GM12878 (cell line): ENCODE measurements at regions not wholly inside any gene's neighbourhood (a gene's known extent, or its start where the extent isn't known, plus 50 kb on each side); places are given as distances from the start of the nearest gene placed in this dataset.

Experiments used
- ATAC-seq: fragments of 200-7000 bp; cut with Tn5 transposase; 3 replicates; pipeline ENCODE4 v1.9.1; 2020; ENCODE audit warnings: mild to moderate bottlenecking, moderate library complexity
- BruUV-seq: library from RNA; stranded (reverse); fragments of 400-500 nt; replicated peaks from 2 replicates; lab custom pipeline; 2021; lab: Mats Ljungman, UMichigan
- CTCF ChIA-PET: fragments of 300-600 bp; sonication (Branson Sonifier 250); formaldehyde crosslinking; extraction: SDS; loops from one replicate; lab custom pipeline; 2021; ENCODE audit warnings: inconsistent platforms; lab: Yijun Ruan, JAX
- POLR2A ChIA-PET: fragments of 350-600 bp; formaldehyde crosslinking; extraction: SDS; loops from one replicate; lab custom pipeline; 2021; ENCODE audit warnings: inconsistent platforms; lab: Charles Lee
- RAD21 ChIA-PET: fragments of 300-600 bp; sonication (Branson Sonifier 250); formaldehyde crosslinking; loops from one replicate; lab custom pipeline; 2023; ENCODE audit warnings: antibody characterized with exemption; ENCODE audit not compliant: unreplicated experiment; lab: Charles Lee
- SMC1A ChIA-PET: fragments of 300-600 bp; sonication (Branson Sonifier 250); formaldehyde crosslinking; loops from one replicate; lab custom pipeline; 2023; ENCODE audit not compliant: unreplicated experiment, uncharacterized antibody; lab: Charles Lee
- DNase-seq: peaks from one replicate; pipeline ENCODE4 v3.0.0-alpha.2; 2011; ENCODE audit warnings: low read depth, low spot score
- FAIRE-seq: peaks from 3 replicates; lab custom pipeline; 2011; peaks lifted over from hg19 to GRCh38; lab: Jason Lieb, UNC
- H2AFZ ChIP-seq: 2 replicates; pipeline ENCODE4 v1.6.0; 2011; ENCODE audit warnings: low read depth, low read length, control low read depth; ENCODE audit not compliant: control insufficient read depth
- H3K27ac ChIP-seq: 2 replicates; pipeline ENCODE4 v1.5.1; 2011; ENCODE audit warnings: control low read depth; ENCODE audit not compliant: control insufficient read depth, insufficient read depth
- H3K27me3 ChIP-seq, 2 experiments: replicated peaks in 1 of 2; 2 replicates each; pipeline versions ENCODE4 v1.6.0 to v1.6.1; 2011; ENCODE audit warnings: low read length in 1 of 2; ENCODE audit not compliant: control insufficient read depth in 2 of 2, insufficient read depth in 2 of 2
- H3K36me3 ChIP-seq, 2 experiments: 2 replicates each; pipeline ENCODE4 v1.5.1; 2011; ENCODE audit warnings: low read length in 1 of 2; ENCODE audit not compliant: control insufficient read depth in 2 of 2, insufficient read depth in 2 of 2
- H3K4me1 ChIP-seq: 2 replicates; pipeline ENCODE4 v1.6.1; 2011; ENCODE audit warnings: mild to moderate bottlenecking, low read length, moderate library complexity, mixed read lengths; ENCODE audit not compliant: control insufficient read depth, insufficient read depth
- H3K4me2 ChIP-seq: 2 replicates; pipeline ENCODE4 v1.6.0; 2011; ENCODE audit warnings: control low read depth; ENCODE audit not compliant: control insufficient read depth, insufficient read depth
- H3K4me3 ChIP-seq: fragments of 200-600 bp; sonication (generic); 2 replicates; pipeline ENCODE4 v1.5.1; 2016
- H3K79me2 ChIP-seq: 2 replicates; pipeline ENCODE4 v1.6.0; 2011; ENCODE audit warnings: low read length; ENCODE audit not compliant: control insufficient read depth, insufficient read depth
- H3K9ac ChIP-seq: 2 replicates; pipeline ENCODE4 v1.8.0; 2011; ENCODE audit warnings: low read length, control low read depth, mixed read lengths; ENCODE audit not compliant: control insufficient read depth, insufficient read depth
- H3K9me3 ChIP-seq: replicated peaks from 3 replicates; pipeline ENCODE4 v1.5.1; 2011; ENCODE audit warnings: mild to moderate bottlenecking, low read length; ENCODE audit not compliant: control insufficient read depth, insufficient read depth
- H4K20me1 ChIP-seq: 2 replicates; pipeline ENCODE4 v1.6.0; 2011; ENCODE audit not compliant: control insufficient read depth, insufficient read depth
- CHD1 ChIP-seq: IDR thresholded peaks from 2 replicates; pipeline ENCODE4 v1.6.1; 2012; ENCODE audit warnings: low read depth, low read length, improper control_type of control experiment
- EED ChIP-seq: sonication (generic); IDR thresholded peaks from 2 replicates; pipeline ENCODE4 v1.6.1; 2016; ENCODE audit warnings: antibody characterized with exemption, low read depth
- FOXK2 ChIP-seq: fragments of 450-650 bp; IDR thresholded peaks from 2 replicates; pipeline ENCODE4 v1.6.1; 2017; ENCODE audit warnings: mild to moderate bottlenecking, moderate library complexity
- HDGF ChIP-seq: fragments of 450-650 bp; IDR thresholded peaks from 2 replicates; pipeline ENCODE4 v1.6.1; 2016; ENCODE audit warnings: antibody characterized with exemption
- HSF1 ChIP-seq: fragments of 150-350 bp; IDR thresholded peaks from 2 replicates; pipeline ENCODE4 v1.6.1; 2014; ENCODE audit warnings: mild to moderate bottlenecking, low read depth, low read length
- JUNB ChIP-seq: IDR thresholded peaks from 2 replicates; pipeline ENCODE4 v1.6.1; 2016; ENCODE audit warnings: antibody characterized with exemption, mild to moderate bottlenecking
- RELB ChIP-seq: fragments of 450-650 bp; IDR thresholded peaks from 2 replicates; pipeline ENCODE4 v1.6.1; 2017; ENCODE audit warnings: low read depth, mild to moderate bottlenecking, moderate library complexity
- SUPT20H ChIP-seq: IDR thresholded peaks from 2 replicates; pipeline ENCODE4 v1.6.1; 2011; ENCODE audit warnings: low read depth, mild to moderate bottlenecking, low read length, moderate library complexity, borderline replicate concordance; ENCODE audit not compliant: control insufficient read depth
- TBL1XR1 ChIP-seq: IDR thresholded peaks from 2 replicates; pipeline ENCODE4 v1.6.1; 2012; ENCODE audit warnings: low read depth, low read length, improper control_type of control experiment
- WGBS: methylation state at CpG from one replicate; pipeline ENCODE4 v1.1.6; 2016; ENCODE audit warnings: low lambda C conversion rate; ENCODE audit not compliant: insufficient replicate concordance, insufficient coverage; ENCODE audit errors: missing lambda C conversion rate; 5-methylcytosine and 5-hydroxymethylcytosine counted together
- in situ Hi-C: fragments of 300-500 bp; cut with MboI; formaldehyde crosslinking; loops from 9 replicates; pipeline ENCODE4 v1.14.3; 2018; ENCODE audit warnings: mixed read lengths
- intact Hi-C: fragments of 100-400 bp; cut with micrococcal nuclease; formaldehyde crosslinking; loops from one replicate; pipeline ENCODE4 v1.14.2; 2022; ENCODE audit not compliant: unreplicated experiment
- TF ChIP-seq, protein P1 (sequence below): fragments of 450-650 bp; formaldehyde crosslinking; IDR thresholded peaks from 2 replicates; pipeline ENCODE4 v1.5.0; 2022; ENCODE audit warnings: mild to moderate bottlenecking, missing genetic modification characterization

DNA sequence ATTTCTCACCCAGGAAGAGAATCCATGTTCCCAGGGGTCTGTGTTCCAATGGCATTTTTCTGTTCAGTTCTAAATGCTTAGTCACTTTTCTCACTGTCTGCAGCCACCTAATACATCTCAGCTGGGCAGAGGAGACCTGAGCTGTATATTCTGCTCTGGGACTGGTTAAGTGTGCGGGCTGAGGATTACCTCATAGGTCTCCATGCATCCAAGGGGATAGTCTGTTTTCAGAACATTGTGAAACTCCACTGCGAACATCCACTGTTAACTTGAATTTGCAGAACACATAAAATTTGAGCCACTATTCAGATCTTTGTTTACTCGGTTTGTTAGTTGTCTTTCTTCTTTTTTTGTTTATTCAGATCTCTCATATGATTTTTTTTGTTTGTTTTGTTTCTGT lies 947.1 kb downstream of the TFAP2A start (continued):
- TF ChIP-seq RELB, result no peak
- TF ChIP-seq SUPT20H, result no peak
- no peak for TF ChIP-seq CHD1
- TF ChIP-seq HDGF, result no peak
- TF ChIP-seq JUNB, result no peak

- no peak overlapping the region for H3K4me2 ChIP-seq
- H3K27me3 ChIP-seq, result no peaks in the 10 kb centered on the region
- H3K9ac ChIP-seq, result no peak overlapping the region
- H2AFZ ChIP-seq, result no peak overlapping the region
- H3K36me3 ChIP-seq, result no peaks in the 10 kb centered on the region
- BruUV-seq, result no TSS peak
- intact Hi-C loops, result no loop called here
- WGBS, result 17% methylated on average over 2 of the region's 2 CpGs
- DNase-seq, result no peak
- POLR2A ChIA-PET, result no interaction called here
- SMC1A ChIA-PET, result interaction anchor here (1.1 kb wide), 1 partner anchor 34 kb away, joined by 3 read pairs; no protein-coding TSS in a partner anchor
- no peak overlapping the region for H3K4me3 ChIP-seq
- no peaks in the 10 kb centered on the region for H3K79me2 ChIP-seq
- no peaks in the 10 kb centered on the region for H4K20me1 ChIP-seq
- in situ Hi-C loops, result no loop called here
- H3K4me1 ChIP-seq, result no peaks in the 10 kb centered on the region
- H3K27ac ChIP-seq, result no peak overlapping the region
- RAD21 ChIA-PET, result interaction anchor here (1.2 kb wide), 1 partner anchor 56 kb away, joined by 3 read pairs; no protein-coding TSS in a partner anchor
- no peaks in the 10 kb centered on the region for H3K9me3 ChIP-seq
- no peak for ATAC-seq
- no peak for FAIRE-seq
- TF ChIP-seq FOXK2 (no peak), TBL1XR1 (no peak), EED (no peak), HSF1 (no peak)
- TF ChIP-seq, protein P1, sequence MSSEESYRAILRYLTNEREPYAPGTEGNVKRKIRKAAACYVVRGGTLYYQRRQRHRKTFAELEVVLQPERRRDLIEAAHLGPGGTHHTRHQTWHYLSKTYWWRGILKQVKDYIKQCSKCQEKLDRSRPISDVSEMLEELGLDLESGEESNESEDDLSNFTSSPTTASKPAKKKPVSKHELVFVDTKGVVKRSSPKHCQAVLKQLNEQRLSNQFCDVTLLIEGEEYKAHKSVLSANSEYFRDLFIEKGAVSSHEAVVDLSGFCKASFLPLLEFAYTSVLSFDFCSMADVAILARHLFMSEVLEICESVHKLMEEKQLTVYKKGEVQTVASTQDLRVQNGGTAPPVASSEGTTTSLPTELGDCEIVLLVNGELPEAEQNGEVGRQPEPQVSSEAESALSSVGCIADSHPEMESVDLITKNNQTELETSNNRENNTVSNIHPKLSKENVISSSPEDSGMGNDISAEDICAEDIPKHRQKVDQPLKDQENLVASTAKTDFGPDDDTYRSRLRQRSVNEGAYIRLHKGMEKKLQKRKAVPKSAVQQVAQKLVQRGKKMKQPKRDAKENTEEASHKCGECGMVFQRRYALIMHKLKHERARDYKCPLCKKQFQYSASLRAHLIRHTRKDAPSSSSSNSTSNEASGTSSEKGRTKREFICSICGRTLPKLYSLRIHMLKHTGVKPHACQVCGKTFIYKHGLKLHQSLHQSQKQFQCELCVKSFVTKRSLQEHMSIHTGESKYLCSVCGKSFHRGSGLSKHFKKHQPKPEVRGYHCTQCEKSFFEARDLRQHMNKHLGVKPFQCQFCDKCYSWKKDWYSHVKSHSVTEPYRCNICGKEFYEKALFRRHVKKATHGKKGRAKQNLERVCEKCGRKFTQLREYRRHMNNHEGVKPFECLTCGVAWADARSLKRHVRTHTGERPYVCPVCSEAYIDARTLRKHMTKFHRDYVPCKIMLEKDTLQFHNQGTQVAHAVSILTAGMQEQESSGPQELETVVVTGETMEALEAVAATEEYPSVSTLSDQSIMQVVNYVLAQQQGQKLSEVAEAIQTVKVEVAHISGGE (CRISPR knock-in tag), result no peak
- CTCF ChIA-PET, result no interaction called here
Measured at GRCh38 chr6:9464583-9464982, 950.3 kb downstream of the TFAP2A start.
